Glutamatergic neuron (in vitro differentiated cells): ENCODE measurements at regions not wholly inside any gene's neighbourhood (a gene's known extent, or its start where the extent isn't known, plus 50 kb on each side); places are given as distances from the start of the nearest gene placed in this dataset.

Experiments used
- DNase-seq: peaks from one replicate; pipeline ENCODE4 v3.0.0; 2022
- H3K27ac Mint-ChIP-seq: one replicate; pipeline ENCODE4 v1.8.0; 2020; ENCODE audit warnings: mild to moderate bottlenecking, mixed read lengths, inconsistent platforms; ENCODE audit not compliant: unreplicated experiment
- H3K27me3 Mint-ChIP-seq: one replicate; pipeline ENCODE4 v1.8.0; 2020; ENCODE audit warnings: mild to moderate bottlenecking, moderate library complexity, mixed read lengths, inconsistent platforms; ENCODE audit not compliant: unreplicated experiment
- H3K36me3 Mint-ChIP-seq: one replicate; pipeline ENCODE4 v1.8.0; 2020; ENCODE audit warnings: mild to moderate bottlenecking, mixed read lengths, inconsistent platforms; ENCODE audit not compliant: unreplicated experiment
- H3K4me1 Mint-ChIP-seq: one replicate; pipeline ENCODE4 v1.8.0; 2020; ENCODE audit warnings: mild to moderate bottlenecking, low read depth, mixed read lengths, inconsistent platforms; ENCODE audit not compliant: unreplicated experiment
- H3K4me3 Mint-ChIP-seq: one replicate; pipeline ENCODE4 v1.8.0; 2020; ENCODE audit warnings: mild to moderate bottlenecking, mixed read lengths, inconsistent platforms; ENCODE audit not compliant: unreplicated experiment
- H3K9me3 Mint-ChIP-seq: one replicate; pipeline ENCODE4 v1.8.0; 2020; ENCODE audit warnings: mild to moderate bottlenecking, moderate library complexity, mixed read lengths, inconsistent platforms; ENCODE audit not compliant: unreplicated experiment
- TF ChIP-seq, protein P1 (sequence below): fragments of 200-600 bp; sonication (generic); IDR thresholded peaks from one replicate; pipeline ENCODE4 v1.5.0; 2021; ENCODE audit not compliant: partially characterized antibody, unreplicated experiment

DNA sequence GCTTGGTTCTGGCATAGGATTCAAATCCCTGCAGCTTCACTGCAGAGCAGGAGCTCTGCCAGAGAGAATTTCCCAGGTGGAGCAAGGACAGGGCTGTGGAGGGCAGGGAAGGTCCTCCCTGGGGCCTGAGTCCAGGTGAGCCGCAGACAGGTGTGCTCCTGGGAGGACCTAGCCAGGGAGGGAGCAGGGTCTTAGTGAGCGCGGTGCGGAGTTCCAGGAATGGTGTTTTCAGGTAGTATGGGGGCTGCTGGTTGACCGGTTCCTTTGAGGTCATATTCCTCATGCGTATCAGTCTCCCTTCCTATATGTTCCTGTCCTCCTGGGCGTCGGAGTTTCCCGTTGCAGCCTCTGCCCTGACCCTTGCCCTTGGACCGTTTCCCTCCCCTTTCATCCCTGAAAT is 813.3 kb downstream of the KCNJ18 start:
- H3K36me3 Mint-ChIP-seq, result no peaks in the 10 kb centered on the region
- peaks cover 12% of the 10 kb centered on the region for H3K9me3 Mint-ChIP-seq

DNA sequence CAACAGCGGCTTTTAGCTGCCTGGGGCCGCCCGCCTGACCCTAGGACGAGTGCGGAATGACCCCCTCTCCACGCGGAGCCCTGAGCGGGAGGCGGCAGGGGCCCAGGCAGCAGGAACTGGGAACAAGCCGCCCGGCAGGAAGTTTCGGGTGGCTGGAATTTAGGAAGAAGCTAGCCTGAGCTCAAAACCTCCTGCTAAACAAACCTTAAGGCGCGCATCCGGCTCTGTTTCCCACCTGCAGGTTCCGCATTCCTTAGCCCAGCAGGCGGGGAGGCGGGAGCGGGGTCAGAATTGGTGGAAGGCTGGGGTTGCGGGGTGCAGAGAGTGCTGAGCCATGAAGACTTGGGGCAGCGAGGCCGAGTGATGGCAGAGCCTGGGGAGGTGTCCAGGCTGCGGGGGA is 813.9 kb downstream of the KCNJ18 start:
- peaks cover 4% of the 10 kb centered on the region for H3K36me3 Mint-ChIP-seq
- no peak overlapping the region for H3K4me3 Mint-ChIP-seq
- peaks cover 15% of the 10 kb centered on the region for H3K9me3 Mint-ChIP-seq
- no peak overlapping the region for H3K27ac Mint-ChIP-seq
- no peak for DNase-seq
- peaks cover under 1% of the 10 kb centered on the region for H3K27me3 Mint-ChIP-seq
- TF ChIP-seq, protein P1, sequence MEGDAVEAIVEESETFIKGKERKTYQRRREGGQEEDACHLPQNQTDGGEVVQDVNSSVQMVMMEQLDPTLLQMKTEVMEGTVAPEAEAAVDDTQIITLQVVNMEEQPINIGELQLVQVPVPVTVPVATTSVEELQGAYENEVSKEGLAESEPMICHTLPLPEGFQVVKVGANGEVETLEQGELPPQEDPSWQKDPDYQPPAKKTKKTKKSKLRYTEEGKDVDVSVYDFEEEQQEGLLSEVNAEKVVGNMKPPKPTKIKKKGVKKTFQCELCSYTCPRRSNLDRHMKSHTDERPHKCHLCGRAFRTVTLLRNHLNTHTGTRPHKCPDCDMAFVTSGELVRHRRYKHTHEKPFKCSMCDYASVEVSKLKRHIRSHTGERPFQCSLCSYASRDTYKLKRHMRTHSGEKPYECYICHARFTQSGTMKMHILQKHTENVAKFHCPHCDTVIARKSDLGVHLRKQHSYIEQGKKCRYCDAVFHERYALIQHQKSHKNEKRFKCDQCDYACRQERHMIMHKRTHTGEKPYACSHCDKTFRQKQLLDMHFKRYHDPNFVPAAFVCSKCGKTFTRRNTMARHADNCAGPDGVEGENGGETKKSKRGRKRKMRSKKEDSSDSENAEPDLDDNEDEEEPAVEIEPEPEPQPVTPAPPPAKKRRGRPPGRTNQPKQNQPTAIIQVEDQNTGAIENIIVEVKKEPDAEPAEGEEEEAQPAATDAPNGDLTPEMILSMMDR, result no peak
- no peaks in the 10 kb centered on the region for H3K4me1 Mint-ChIP-seq

More for the DNA sequence above, 813.3 kb downstream of the KCNJ18 start:
- no peaks in the 10 kb centered on the region for H3K4me1 Mint-ChIP-seq
- TF ChIP-seq, protein P1, result no peak
- H3K4me3 Mint-ChIP-seq, result no peak overlapping the region
- no peak overlapping the region for H3K27ac Mint-ChIP-seq
- H3K27me3 Mint-ChIP-seq, result no peaks in the 10 kb centered on the region
- DNase-seq, result no peak

DNA sequence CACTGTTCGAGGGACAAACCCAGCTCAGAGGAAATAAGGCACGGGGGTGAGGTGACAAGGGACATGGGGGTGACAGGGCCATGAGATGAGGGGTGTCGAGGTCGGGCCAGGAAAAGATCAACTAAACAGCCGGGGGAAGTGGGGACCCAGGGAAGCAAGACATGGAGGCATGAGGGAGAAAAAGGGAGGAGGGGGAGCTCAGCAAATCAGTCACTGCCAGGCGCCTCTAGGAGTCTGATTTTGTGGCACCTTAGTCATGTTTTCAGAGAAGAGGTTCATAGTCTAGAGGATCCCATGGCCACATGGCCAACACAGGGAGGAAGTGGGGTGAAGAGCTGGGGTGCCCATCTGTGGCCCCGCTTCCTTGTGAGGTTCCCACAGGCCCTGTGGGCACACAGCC is 814.5 kb downstream of the KCNJ18 start:
- H3K27ac Mint-ChIP-seq, result no peak overlapping the region
- peaks cover 2% of the 10 kb centered on the region for H3K27me3 Mint-ChIP-seq
- H3K9me3 Mint-ChIP-seq, result peaks cover 18% of the 10 kb centered on the region
- peaks cover 6% of the 10 kb centered on the region for H3K36me3 Mint-ChIP-seq
- no peaks in the 10 kb centered on the region for H3K4me1 Mint-ChIP-seq
- TF ChIP-seq, protein P1, result no peak
- no peak overlapping the region for H3K4me3 Mint-ChIP-seq
- DNase-seq, result no peak

DNA sequence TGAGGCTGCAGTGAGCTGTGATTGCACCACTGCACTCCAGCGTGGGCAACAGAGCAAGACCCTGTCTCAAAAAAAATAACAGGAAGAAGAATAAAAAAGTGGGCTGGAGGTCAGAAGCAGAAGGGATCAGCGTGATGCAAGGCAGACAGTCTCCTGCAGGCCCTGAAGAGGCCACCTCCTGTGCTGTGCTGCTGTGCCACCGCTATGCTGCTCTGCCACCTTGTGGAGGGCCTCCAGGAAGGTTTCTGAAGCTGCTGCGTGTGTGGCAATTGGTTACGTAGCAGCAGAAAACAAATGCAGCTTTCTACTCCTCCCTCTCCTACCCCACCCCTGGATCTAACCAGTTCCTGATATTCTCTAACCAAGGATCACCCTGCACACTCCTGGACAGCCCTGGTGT is 815.5 kb downstream of the KCNJ18 start:
- H3K36me3 Mint-ChIP-seq, result peaks cover 6% of the 10 kb centered on the region
- TF ChIP-seq, protein P1, result no peak
- H3K9me3 Mint-ChIP-seq, result peaks cover 20% of the 10 kb centered on the region
- H3K4me3 Mint-ChIP-seq, result no peak overlapping the region
- no peak for DNase-seq
- H3K4me1 Mint-ChIP-seq, result no peaks in the 10 kb centered on the region
- H3K27me3 Mint-ChIP-seq, result peaks cover 2% of the 10 kb centered on the region
- H3K27ac Mint-ChIP-seq, result no peak overlapping the region

DNA sequence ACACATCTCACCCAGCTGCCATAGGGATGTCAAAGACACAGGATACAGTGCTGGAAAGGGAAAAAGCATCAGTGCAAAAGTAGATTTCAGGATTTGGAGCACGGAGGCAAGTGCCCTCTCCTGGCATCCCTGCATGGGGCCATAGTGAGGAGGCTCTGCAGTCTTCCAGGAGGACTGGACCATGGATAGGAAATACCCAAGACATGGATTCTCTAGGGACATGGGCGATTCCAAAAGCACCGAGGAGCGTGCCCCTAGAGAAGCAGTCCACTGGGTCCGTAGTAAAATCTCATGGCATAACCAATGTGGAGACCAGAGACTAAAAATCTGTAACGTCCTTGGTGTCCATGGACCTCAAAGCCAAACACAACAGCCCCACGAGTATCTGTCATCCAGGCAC is 818.2 kb downstream of the KCNJ18 start:
- TF ChIP-seq, protein P1, result no peak
- H3K4me3 Mint-ChIP-seq, result no peak overlapping the region
- H3K4me1 Mint-ChIP-seq, result no peaks in the 10 kb centered on the region
- H3K27ac Mint-ChIP-seq, result no peak overlapping the region
- peaks cover 22% of the 10 kb centered on the region for H3K9me3 Mint-ChIP-seq
- peaks cover 6% of the 10 kb centered on the region for H3K36me3 Mint-ChIP-seq
- H3K27me3 Mint-ChIP-seq, result peaks cover 4% of the 10 kb centered on the region
- DNase-seq, result no peak
